NCI-H510A (cell line): ENCODE measurements at regions not wholly inside any gene's neighbourhood (a gene's known extent, or its start where the extent isn't known, plus 50 kb on each side); places are given as distances from the start of the nearest gene placed in this dataset.

ENCODE experiments used
- DNase-seq: peaks from one replicate; lab custom pipeline; 2025; lab: John Stamatoyannopoulos, UW

- no peak for DNase-seq
Measured at GRCh38 chr6:14786455-14786854, 459.4 kb upstream of the JARID2 start.

- DNase-seq, result no peak
Measured at GRCh38 chr6:14787250-14787649, 458.6 kb upstream of the JARID2 start.

- no peak for DNase-seq
Measured at GRCh38 chr6:14787677-14788076, 458.2 kb upstream of the JARID2 start.

DNA sequence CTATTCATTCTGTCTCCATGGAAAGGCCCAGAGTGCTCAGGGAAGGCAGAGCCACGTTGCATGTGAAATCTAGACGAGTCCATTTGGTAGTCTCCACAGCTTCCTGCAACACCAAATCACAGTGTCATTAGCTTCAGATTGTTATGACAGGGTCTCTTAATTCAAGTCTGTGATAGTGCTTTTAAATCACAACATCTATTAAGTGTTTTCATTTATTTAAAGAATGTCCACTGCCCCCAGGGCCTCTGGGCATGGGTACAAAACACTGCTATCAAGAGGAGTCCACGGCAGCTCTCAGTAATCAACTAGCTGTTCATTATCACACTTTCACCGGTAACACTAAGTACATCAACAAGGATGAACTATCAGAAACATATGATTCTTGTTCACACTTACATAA, 455.9 kb upstream of the JARID2 start:
- DNase-seq, result no peak

GRCh38 chr6:14790976-14791375, 454.9 kb upstream of the JARID2 start:
- no peak for DNase-seq

DNA sequence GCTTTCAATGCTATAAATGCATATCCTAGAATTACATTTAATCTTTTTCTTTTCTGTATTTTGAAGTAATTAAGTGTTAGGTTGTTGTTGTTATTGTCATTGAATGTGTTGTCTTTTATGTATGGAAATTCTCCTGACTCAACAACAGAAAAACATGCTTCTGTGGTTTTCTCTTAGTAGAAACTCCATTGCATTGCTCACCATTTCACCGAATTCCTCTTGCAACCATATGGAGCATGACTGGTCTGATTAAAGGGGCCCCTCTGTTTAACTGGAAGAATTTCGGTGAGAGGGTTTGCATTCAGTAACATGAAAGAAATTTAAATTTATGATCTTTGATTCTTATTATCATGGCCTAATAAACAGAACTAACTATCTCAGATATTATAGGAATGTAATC, 454.3 kb upstream of the JARID2 start:
- DNase-seq, result no peak

DNA sequence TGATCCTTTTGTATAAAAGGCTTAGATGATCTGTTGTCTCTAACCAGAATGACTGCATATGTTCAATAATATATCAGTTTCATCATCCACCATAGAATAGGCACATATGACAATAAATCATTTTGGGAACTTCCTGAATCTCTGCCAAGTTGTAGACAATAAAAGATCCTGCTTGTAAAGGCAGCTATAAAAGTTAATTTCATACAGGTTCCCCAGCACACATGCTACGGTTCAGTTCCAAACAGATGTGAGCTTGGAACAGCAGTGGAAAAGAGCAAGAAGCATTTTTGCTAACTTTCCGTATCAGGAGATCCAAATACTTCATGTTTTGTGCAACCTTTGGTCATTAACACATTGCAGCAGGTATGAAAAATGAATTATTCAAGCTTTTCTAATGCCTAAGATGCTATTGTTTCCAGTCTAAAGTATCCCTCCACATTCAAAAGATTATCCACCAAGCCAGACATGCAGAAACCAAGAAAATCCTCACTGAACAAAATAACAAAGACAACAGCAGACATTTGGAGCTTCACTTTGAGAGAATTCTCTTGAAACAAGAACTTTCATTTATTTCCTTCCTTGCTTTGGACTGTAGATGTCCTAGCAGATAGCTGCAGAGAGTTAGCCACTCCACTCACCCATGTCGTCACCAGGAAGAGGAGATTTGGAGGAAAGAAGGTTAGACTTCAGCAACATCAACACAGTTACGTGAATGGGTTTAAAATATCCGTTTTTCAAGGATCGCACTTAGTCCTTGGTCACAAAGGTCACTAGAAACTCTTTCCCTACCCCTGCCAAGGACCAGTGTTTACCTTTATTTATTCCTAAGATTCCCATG, 453.5 kb upstream of the JARID2 start:
- DNase-seq, result no peak

- DNase-seq, result no peak
Measured at GRCh38 chr6:14795451-14795850, 450.4 kb upstream of the JARID2 start.

DNA sequence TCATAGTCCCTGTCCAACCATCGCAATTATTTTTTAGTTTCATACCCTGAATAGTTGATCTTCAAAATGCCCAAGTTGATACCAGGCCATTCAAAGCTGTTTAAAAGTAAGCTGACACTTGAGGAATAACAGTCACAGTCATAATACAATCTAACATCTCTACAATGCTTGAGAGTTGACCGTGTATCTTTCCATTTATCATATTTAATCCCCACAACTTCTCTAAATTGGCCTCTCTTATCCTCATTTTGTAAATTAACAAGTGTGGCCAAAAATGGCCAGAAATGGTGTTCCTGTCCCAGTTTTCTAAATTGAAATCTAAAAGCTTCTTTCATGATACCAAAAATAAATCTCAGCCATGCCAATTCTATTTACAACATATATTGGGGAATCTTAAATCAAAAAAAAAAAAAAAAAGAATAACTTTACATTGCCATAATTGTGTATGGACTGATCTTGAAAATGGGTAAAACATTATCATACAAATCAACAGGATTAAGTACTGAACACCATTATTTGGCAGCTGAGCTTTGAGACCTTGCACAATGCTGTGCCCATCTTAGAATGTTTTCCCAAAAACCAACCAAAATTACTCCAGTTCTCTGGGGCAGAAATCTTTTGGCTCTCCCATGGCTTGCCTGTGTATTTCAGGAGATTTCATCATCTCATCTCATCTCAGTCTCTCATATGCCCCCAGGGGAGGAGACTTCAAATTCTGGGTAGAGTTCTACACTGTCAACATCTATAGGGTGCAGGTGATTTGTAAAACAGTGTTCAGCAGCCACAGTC, 448.7 kb upstream of the JARID2 start:
- no peak for DNase-seq

DNA sequence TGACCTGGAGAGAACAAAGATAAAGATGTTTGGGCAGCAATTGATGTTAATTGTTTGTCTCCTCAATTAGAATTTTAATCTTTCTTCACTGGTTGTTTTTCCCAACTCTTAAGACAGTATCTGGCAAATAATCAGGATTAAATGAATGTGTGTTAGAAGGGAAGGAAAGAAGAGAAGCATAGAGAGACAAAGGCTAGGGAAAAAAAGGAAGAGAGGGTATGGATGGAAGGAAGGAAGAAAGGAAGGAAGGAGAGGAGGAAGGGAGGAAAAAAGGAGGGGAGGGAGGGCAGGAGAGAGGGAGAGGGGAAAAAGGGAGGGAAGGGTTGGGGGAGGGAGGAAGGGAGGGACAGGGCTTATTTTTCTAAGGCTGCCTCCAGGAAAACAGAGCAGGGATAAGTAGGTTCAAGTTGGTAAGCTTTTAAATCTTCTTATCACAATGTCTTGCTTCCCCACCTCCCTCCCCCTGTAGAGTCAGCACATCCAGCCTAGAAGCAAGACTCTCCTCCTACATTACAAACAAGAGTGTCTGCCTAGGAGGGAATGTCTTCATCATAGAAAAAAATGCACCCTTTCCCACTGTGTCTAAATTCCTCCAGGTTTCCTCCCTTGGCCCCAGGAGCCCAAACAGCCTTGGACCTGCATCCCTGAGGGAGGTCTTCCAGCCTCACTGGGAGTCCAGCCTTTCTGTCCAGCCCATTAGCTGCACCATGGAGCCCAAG, 447.8 kb upstream of the JARID2 start:
- DNase-seq, result no peak

DNA sequence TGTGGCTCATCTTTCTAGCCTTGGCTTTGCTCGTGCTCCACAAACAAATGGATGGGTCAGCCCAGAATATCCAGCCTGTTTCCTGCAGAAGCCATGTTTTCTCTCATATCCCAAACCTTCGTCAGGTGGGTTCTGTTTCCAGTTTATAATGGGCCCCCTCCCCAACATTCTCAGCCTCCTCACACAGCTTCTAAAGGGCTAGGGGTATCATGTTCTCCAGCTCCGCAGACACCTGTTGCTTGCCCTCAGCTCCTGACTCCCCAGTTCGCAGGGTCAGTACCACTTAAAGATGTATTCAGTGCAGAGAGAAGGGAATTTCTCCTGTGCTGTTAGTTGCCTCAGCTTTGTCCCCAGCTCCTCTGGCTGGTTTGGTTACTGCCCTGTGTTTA, 447.3 kb upstream of the JARID2 start:
- no peak for DNase-seq

- no peak for DNase-seq
Measured at GRCh38 chr6:14798996-14799588, 446.8 kb upstream of the JARID2 start.

- peak; percentile 9 for DNase-seq
Measured at GRCh38 chr6:14799928-14800327, 445.9 kb upstream of the JARID2 start.

DNA sequence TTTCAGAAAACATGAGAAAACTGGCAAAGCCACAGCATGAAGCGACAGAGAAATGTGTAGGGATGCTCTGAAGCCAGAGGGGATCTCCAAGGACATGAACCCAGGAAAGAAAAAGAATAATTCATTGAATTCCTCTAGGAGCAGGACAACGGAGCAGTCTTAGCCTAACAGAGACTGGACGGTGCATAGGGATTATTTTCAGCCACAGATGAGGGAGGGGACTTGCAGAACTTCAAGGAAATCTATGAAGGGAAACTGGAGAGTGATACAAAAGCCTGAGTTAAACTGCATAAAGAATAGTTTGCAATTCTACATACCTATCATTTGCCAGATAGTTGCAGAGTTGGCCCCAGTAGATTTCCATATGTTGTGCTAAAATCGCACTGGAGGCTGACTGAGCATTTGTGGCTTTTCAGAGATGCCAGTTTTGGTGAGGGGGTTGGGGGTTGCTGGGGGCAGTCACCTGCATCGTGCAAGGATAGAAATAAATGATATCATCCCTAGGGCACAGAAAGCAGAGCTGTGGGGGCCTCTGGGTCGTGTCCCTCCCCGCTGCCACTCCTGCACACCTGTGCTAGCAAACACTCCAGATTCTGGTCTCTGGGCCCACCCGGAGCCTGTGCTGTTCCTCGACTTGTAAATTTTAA, 443.2 kb upstream of the JARID2 start:
- no peak for DNase-seq

- no peak for DNase-seq
Measured at GRCh38 chr6:14804001-14804784, 441.7 kb upstream of the JARID2 start.

DNA sequence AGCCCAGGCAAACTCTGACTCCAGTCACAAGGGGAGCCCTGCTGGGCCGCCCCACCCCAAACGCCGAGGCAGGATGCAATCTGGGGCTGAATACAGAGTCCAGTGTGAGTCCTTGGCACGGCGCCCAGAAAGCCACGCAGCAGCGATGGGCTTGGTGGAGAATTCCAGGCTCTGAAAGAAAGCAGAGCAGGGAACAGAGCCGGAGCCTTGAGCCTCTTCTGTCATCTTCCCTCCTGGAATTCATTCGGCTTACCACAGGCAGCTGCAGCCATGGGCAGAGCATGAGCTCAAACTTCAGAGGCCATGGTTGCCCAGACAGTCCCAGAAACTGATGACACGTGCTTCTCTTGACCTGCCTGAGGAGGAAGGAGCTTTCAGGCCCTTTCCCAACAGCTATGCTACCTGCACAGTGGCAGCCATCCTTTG, 441.1 kb upstream of the JARID2 start:
- DNase-seq, result no peak

GRCh38 chr6:14806101-14806500, 439.8 kb upstream of the JARID2 start:
- DNase-seq, result no peak

DNA sequence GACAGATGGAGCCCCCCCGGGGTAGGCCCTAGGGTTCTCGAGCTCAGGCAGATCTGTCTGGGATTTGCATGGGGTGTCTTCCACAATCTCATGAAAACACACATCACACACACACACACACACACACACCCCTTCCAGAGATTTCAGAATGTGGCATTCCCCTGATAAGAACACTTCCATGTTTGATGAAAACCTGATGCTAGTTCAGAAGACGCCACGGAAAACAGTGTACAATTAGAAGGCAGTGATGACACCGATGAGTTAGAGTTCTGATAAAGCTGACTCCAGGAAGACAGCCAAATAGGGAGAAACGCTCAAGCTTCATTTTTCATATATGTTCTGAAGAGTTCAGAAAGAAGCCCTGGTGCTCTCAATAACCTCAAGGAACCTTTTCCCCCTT, 438.7 kb upstream of the JARID2 start:
- DNase-seq, result no peak

- no peak for DNase-seq
Measured at GRCh38 chr6:14807971-14808370, 437.9 kb upstream of the JARID2 start.

GRCh38 chr6:14810021-14810420, 435.8 kb upstream of the JARID2 start:
- DNase-seq, result no peak
